Activated naive CD4-positive, alpha-beta T cell treated with anti-CD3 and anti-CD28 coated beads, Interleukin-2, amount 10 ng/mL, durations not matched to agents 7 days and 5 days (primary cell): ENCODE measurements at regions not wholly inside any gene's neighbourhood (a gene's known extent, or its start where the extent isn't known, plus 50 kb on each side); places are given as distances from the start of the nearest gene placed in this dataset.

Source experiments
- CTCF ChIA-PET: fragments of 350-600 bp; sonication (Branson Sonifier 250); formaldehyde crosslinking; loops from one replicate; lab custom pipeline; 2021; ENCODE audit warnings: antibody characterized with exemption; lab: Charles Lee
- DNase-seq: peaks from one replicate; pipeline ENCODE4 v3.0.0-alpha.2; 2020
- H3K27ac Mint-ChIP-seq: one replicate; pipeline ENCODE4 v1.8.0; 2021; ENCODE audit warnings: mild to moderate bottlenecking, moderate library complexity, mixed read lengths
- H3K27me3 Mint-ChIP-seq: one replicate; pipeline ENCODE4 v1.8.0; 2021; ENCODE audit warnings: mild to moderate bottlenecking, mixed read lengths
- H3K36me3 Mint-ChIP-seq: one replicate; pipeline ENCODE4 v1.8.0; 2021; ENCODE audit warnings: mixed read lengths
- H3K4me1 Mint-ChIP-seq: one replicate; pipeline ENCODE4 v1.8.0; 2021; ENCODE audit warnings: mixed read lengths
- H3K4me3 Mint-ChIP-seq: one replicate; pipeline ENCODE4 v1.8.0; 2021; ENCODE audit warnings: mild to moderate bottlenecking, moderate library complexity, mixed read lengths
- H3K9me3 Mint-ChIP-seq: one replicate; pipeline ENCODE4 v1.8.0; 2021; ENCODE audit warnings: mixed read lengths

DNA sequence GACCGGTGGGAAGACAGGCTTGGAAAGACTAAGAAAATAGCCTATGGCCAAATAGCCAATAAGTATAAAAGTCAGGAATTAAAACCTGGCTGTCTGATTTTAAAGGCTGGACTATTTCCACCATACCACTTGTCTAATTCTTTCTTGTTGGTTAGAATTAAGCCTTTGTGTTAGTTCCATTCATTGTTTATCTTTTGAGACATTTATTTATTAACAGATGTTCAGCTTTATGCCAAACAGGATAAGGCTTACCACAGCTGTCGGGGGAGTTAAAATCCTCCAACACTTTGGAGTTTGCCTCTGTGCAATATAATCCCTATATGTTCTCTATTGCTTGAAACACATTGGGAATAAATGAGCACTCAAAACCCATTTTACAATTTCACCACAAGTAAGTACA, 208.3 kb downstream of the TMEM200A start:
- CTCF ChIA-PET = no interaction called here
- H3K27me3 Mint-ChIP-seq = no peaks in the 10 kb centered on the region
- H3K36me3 Mint-ChIP-seq = peaks cover 49% of the 10 kb centered on the region
- DNase-seq = no peak
- H3K27ac Mint-ChIP-seq = no peak overlapping the region
- H3K9me3 Mint-ChIP-seq = peaks cover 40% of the 10 kb centered on the region
- peaks cover 48% of the 10 kb centered on the region for H3K4me1 Mint-ChIP-seq
- no peak overlapping the region for H3K4me3 Mint-ChIP-seq

DNA sequence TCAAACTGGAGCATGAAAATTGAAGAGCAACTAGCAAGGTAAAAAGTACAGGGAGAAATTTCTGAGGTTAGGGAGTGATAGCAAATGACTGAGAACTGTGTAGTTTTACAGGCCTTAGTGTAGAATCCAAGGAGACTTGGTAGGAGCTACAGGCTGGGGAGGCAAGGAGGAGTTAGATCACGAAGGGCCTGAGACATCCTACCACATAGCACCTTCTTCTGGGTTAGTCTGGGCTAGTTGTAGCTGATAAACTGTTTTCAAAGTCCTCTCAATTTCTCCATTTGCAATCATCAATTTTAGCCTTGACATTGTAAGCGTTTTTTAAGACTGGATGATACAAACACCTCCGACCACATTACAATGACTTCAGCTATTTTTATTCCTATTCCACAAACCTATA, 209.7 kb downstream of the TMEM200A start:
- Mint-ChIP-seq H3K36me3 (peaks cover 51% of the 10 kb centered on the region), H3K27me3 (no peaks in the 10 kb centered on the region), H3K9me3 (peaks cover 41% of the 10 kb centered on the region), H3K4me1 (peaks cover 48% of the 10 kb centered on the region), H3K4me3 (peak overlapping the region; percentile 8), H3K27ac (peak overlapping the region; percentile 91)
- CTCF ChIA-PET = interaction anchor here (1.2 to 3.1 kb wide), 2 partner anchors 58 to 122 kb away, joined by 4 to 16 read pairs; no protein-coding TSS in a partner anchor
- no peak for DNase-seq

DNA sequence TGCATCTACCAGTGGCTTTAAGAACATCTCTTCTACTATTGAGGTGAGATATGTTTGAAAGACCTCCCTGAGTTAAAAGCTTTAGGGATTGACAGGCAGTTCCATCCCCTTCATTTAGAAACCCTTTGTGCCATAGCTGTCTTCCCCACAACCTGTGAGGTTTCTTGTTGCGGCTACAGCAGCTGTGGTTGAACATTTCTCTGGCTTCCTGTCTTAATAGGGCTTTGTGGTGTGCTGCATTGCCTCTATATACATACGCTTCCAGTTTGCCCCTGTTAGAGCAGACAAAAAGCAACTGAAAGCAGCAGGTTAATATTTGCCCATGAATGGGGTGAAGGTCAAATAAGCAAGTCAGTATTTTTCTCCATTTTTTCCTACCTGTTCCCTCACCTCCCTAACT, 210.2 kb downstream of the TMEM200A start:
- CTCF ChIA-PET = interaction anchor here (1.2 to 3.1 kb wide), 5 partner anchors 28 to 194 kb away, joined by 4 to 16 read pairs (median 4); no protein-coding TSS in a partner anchor
- peak overlapping the region; percentile 36 for H3K4me3 Mint-ChIP-seq
- H3K9me3 Mint-ChIP-seq = peaks cover 37% of the 10 kb centered on the region
- H3K27ac Mint-ChIP-seq = peak overlapping the region; percentile 91
- DNase-seq = peak; percentile 84
- H3K36me3 Mint-ChIP-seq = peaks cover 51% of the 10 kb centered on the region
- peaks cover 48% of the 10 kb centered on the region for H3K4me1 Mint-ChIP-seq
- no peaks in the 10 kb centered on the region for H3K27me3 Mint-ChIP-seq

DNA sequence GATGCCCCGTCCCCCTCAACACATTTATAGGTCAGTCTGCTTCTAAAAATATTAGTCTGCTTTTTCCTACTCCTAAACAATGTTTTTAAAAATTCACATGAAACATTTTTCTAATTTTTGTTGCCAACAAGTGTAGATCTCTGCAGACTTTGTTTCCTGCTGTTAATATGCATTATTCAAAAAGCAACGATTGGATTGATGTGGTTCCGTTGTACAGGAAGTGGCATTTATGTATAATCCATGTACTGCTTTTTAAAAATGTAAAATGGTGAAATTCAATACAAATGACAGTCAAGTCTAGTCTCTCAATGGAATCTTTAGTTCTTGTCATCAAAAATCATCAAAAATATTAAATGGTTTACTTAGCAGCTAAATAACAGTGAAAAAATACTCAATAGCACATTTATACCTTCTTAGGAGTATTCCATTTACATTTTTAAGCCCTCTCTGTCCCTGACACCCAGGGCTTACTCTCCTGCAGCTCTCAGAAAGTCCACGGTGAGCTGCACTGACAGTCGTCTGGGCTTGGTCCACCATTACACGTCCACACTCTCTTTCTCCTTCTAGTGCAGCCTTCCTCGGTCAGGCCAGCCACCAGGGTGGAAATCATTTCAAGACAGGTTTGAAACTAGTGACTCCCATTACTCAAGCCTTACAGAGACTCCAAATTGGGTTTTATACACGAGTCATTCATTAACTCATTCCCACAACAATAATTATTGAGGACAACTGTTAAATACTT, 211.5 kb downstream of the TMEM200A start:
- Mint-ChIP-seq H3K36me3 (peaks cover 44% of the 10 kb centered on the region), H3K4me3 (peak overlapping the region; percentile 60), H3K4me1 (peaks cover 48% of the 10 kb centered on the region), H3K9me3 (peaks cover 30% of the 10 kb centered on the region), H3K27ac (peak overlapping the region; percentile 91), H3K27me3 (no peaks in the 10 kb centered on the region)
- CTCF ChIA-PET = interaction anchor here (0.8 to 3.1 kb wide), 7 partner anchors 26 to 195 kb away, joined by 3 to 16 read pairs (median 4); no protein-coding TSS in a partner anchor
- peak; percentile 23 for DNase-seq

DNA sequence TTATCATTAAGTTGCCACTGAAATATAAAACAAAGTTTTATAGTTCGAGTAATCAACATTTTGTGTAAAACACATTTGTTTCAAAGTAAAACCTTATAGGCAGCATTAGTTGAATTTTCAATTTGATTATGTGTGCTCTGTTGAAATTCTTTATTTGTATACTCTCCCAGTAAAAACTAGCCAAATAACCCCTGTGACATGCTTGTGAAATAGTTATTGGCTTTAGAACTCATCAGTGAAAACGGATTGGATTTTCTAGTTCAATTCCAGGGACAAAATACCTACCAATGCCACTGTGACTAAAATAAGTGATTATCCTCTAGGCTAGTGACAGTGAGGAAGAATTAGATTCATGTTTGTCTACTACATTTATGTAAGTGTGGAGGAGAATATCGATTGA, 212.9 kb downstream of the TMEM200A start:
- H3K9me3 Mint-ChIP-seq = peaks cover 25% of the 10 kb centered on the region
- H3K4me1 Mint-ChIP-seq = peaks cover 44% of the 10 kb centered on the region
- DNase-seq = no peak
- no peaks in the 10 kb centered on the region for H3K27me3 Mint-ChIP-seq
- H3K27ac Mint-ChIP-seq = no peak overlapping the region
- CTCF ChIA-PET = no interaction called here
- peaks cover 32% of the 10 kb centered on the region for H3K36me3 Mint-ChIP-seq
- no peak overlapping the region for H3K4me3 Mint-ChIP-seq

DNA sequence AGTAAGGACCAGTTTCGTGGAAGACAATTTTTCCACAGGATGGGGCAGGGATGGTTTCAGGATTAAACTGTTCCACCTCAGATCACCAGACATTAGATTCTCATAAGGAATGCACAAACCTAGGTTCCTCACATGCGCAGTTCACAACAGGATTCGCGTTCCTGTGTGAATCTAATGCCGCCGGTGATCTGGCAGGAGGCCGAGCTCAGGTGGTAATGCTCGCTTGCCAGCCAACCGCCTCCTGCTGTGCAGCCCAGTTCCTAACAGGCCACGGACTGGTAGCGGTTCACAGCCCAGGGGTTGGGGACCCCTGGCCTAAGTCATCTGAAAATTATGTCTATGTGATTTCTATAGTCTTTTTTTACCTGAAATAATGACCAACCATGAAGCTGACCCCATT, 217.5 kb downstream of the TMEM200A start:
- Mint-ChIP-seq H3K36me3 (peaks cover 6% of the 10 kb centered on the region), H3K27me3 (no peaks in the 10 kb centered on the region), H3K27ac (no peak overlapping the region), H3K9me3 (peaks cover 5% of the 10 kb centered on the region), H3K4me3 (no peak overlapping the region), H3K4me1 (peaks cover 19% of the 10 kb centered on the region)
- no peak for DNase-seq
- CTCF ChIA-PET = no interaction called here

DNA sequence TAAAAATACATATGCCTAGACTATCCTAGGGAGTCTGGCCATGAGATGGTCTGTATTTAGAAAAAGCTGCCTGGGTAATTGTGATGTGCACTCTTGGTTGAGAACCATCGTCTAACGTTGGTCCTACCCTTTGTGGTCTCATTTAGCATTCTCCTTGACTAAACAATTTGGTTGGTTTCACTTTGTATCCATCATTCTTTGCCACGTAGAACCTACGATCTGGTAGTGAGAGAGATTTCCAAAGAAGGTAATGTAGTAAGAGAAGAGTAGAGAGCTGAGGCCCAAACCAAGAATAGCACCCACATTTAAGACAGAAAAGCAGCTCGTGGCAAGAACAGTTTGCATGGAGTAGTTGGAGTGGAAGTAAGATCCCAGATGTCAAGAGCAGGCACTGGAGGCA, 219.8 kb downstream of the TMEM200A start:
- H3K4me1 Mint-ChIP-seq = peaks cover 17% of the 10 kb centered on the region
- H3K27ac Mint-ChIP-seq = no peak overlapping the region
- H3K27me3 Mint-ChIP-seq = no peaks in the 10 kb centered on the region
- no peak for DNase-seq
- H3K9me3 Mint-ChIP-seq = peaks cover 2% of the 10 kb centered on the region
- no peak overlapping the region for H3K4me3 Mint-ChIP-seq
- CTCF ChIA-PET = no interaction called here
- peaks cover 1% of the 10 kb centered on the region for H3K36me3 Mint-ChIP-seq

DNA sequence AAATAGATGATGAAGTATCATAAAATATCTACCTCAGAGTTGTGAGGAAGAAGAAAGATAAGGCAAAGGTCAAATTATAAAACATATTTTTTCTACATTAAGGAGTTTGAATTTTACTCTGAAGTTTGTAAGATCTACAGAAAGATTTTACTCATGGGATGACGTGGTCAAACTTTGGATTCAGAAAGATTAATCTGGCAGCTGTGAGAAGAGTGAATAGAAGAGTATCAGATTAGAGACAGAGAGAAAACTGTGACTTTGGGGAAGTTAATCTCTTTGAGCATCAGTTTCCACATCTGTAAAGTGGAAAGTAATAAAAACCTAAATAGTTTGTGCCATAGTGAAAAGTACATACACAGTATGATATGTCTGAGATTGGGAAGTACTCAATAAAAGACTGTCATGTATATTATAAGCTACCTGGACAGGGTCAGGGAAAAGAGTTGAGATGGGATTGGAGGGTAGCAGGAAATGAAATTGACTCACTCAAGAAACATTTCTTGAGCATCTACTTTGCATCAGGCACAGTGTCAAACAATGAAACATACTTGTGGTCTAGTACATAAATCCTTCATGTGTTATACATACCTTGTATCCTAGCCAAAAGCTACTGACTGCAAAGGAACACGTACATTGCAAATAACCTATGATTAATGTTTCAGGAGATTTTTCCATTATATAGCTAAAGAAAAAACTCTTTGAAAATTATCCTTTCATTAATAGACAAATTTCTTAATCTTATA, 222.1 kb downstream of the TMEM200A start:
- H3K4me3 Mint-ChIP-seq = no peak overlapping the region
- peaks cover 6% of the 10 kb centered on the region for H3K36me3 Mint-ChIP-seq
- no peaks in the 10 kb centered on the region for H3K27me3 Mint-ChIP-seq
- H3K9me3 Mint-ChIP-seq = peaks cover 18% of the 10 kb centered on the region
- DNase-seq = no peak
- H3K4me1 Mint-ChIP-seq = peaks cover 17% of the 10 kb centered on the region
- no peak overlapping the region for H3K27ac Mint-ChIP-seq
- CTCF ChIA-PET = no interaction called here

DNA sequence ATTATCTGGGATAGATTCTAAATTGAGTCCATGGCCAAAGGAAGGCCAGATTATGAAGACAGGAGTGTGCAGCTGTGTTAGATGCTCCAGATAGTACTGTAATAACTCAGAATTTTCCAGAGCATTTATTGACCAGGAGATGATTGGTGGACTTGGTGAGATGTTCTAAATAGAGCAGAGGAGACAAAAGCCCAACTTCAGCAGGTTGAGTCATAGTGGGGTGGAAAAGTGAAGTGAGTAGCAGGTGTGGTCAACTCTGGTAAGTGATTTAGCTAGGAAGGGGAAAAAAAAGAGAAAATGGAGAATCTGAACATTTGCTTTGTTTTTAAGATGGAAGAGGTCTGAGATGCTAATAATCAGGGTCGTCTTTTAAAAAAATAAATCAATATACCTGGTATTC, 227.4 kb downstream of the TMEM200A start:
- Mint-ChIP-seq H3K4me1 (no peaks in the 10 kb centered on the region), H3K36me3 (peaks cover 7% of the 10 kb centered on the region), H3K9me3 (peaks cover 16% of the 10 kb centered on the region), H3K27me3 (no peaks in the 10 kb centered on the region), H3K27ac (no peak overlapping the region), H3K4me3 (no peak overlapping the region)
- no peak for DNase-seq
- CTCF ChIA-PET = no interaction called here

DNA sequence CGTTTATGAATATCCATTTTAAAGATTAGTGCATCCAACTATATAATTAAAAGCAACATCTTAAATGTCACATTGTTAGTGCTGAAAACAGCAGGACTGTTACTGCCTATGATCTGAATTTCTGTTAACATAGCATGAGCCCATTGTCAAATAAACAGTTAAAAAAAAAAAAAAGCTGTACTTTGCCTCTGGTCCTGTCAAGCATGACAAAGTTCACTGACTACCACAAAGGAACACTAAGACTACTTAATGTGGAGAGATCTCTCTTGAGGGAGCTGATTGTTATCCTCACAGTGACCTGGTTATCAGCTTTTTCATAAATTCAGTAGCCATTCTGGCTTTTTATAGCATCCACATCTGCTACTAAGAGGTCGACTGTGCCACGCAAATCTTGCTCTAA, 228.1 kb downstream of the TMEM200A start:
- Mint-ChIP-seq H3K36me3 (peaks cover 7% of the 10 kb centered on the region), H3K4me1 (no peaks in the 10 kb centered on the region), H3K4me3 (no peak overlapping the region), H3K27ac (no peak overlapping the region), H3K9me3 (peaks cover 16% of the 10 kb centered on the region), H3K27me3 (no peaks in the 10 kb centered on the region)
- CTCF ChIA-PET = interaction anchor here (0.6 kb wide), 1 partner anchor 84 kb away, joined by 3 read pairs; no protein-coding TSS in a partner anchor
- DNase-seq = no peak

DNA sequence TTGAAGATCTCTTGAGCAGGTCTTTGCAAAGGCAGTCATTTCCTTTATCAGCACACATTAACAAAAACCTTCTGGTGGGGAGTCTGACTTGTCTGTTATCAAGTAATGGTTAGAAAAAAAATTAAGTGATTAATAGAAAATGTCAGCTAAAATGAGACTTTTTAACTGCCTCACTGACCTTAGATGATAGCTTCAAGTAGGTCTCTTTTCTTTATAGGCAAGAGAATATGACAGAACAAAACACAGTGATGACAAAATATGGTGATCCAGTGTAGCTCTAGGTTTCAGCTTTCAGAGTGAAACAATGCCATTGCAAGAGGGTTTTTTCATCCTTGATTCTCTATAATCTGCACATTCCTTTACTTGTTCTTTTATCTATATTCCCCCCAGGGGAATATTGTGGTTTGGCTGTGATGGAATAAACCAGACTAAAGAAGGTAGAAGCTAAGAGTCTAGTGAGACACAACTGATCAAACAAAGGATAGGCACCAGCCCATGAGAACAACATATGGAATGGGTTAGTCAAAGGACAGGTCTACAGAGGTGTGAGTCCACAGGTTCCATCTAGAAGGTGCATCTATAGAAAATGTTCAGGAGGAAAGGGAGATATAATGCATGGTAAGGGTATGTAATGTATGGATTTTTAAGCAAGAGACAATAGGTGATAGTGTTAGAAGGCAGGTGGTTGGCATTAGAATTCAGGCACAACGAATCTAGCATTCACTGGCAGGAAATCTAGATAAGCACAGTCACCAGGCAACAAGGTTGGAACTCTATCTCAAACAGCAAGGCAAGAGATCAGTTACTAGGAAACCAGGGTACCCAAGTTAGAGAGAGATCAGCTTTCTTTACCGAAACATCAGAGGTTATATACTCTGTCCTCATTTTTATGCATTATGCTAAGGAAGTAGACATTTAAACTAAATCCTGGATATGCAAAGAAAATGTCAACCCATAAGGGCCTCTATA, 228.9 kb upstream of the SMLR1 start:
- Mint-ChIP-seq H3K27me3 (no peaks in the 10 kb centered on the region), H3K4me3 (no peak overlapping the region), H3K4me1 (peaks cover 13% of the 10 kb centered on the region), H3K27ac (no peak overlapping the region), H3K9me3 (peaks cover 4% of the 10 kb centered on the region), H3K36me3 (peaks cover 6% of the 10 kb centered on the region)
- no peak for DNase-seq
- CTCF ChIA-PET = interaction anchor here (1.6 kb wide), 1 partner anchor 8 kb away, joined by 3 read pairs; no protein-coding TSS in a partner anchor

DNA sequence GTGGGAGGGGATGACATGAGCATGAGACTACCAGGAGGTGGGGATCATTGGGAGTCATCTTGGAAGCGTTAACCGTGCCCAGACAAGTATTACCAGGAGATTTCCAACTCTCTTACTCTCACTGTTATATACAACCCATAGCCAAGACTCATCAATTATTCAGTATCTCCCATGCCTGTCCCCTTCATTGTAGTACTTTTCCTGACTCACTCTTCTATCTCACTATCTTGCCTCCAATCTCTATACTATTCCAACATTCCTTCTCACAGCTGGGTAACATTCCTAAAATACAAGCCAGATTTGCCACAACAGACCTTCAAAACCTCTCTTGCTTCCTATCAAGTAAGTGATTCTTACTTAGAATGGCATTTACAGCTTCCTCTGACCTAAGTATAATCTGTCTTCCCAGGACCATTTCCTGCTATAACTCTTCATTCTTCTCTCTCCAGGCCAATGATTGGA, 226.3 kb upstream of the SMLR1 start:
- H3K36me3 Mint-ChIP-seq = peaks cover 6% of the 10 kb centered on the region
- H3K27ac Mint-ChIP-seq = no peak overlapping the region
- H3K27me3 Mint-ChIP-seq = peaks cover 5% of the 10 kb centered on the region
- DNase-seq = no peak
- H3K4me3 Mint-ChIP-seq = no peak overlapping the region
- CTCF ChIA-PET = no interaction called here
- H3K9me3 Mint-ChIP-seq = peaks cover 11% of the 10 kb centered on the region
- H3K4me1 Mint-ChIP-seq = peaks cover 13% of the 10 kb centered on the region

DNA sequence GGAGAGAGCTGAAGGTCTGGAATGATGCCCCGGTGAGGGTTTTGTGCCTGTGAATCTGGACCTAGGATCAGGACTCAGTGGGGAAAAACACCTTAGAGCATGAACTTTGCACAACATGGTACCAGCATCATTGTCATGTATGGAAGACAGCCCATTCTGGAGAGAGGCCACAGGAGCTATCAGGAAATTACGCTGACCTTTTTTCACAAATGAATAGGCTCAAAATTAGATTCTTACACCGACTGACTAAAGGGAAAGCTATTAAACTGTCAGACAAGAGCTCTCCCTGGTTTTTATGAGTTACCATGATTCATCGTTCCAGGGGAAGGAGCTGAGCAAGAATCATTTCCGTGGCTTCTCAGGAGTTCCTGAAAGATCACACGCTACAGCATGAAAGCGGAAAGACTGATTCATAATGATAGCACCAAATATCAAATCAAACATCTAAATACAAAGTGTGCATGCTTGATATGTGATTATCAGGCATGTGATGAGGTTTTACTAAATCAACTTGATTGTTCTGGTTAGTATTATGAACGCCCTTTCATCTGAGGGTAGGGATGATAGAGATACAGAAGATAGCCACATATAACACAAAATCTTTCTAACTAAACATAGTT, 224.9 kb upstream of the SMLR1 start:
- Mint-ChIP-seq H3K9me3 (peaks cover 11% of the 10 kb centered on the region), H3K36me3 (peaks cover 3% of the 10 kb centered on the region), H3K4me3 (no peak overlapping the region), H3K4me1 (peaks cover 13% of the 10 kb centered on the region), H3K27ac (no peak overlapping the region), H3K27me3 (peaks cover 5% of the 10 kb centered on the region)
- DNase-seq = peak; percentile 21
- CTCF ChIA-PET = no interaction called here
